GM12878 (cell line): ENCODE measurements at regions not wholly inside any gene's neighbourhood (a gene's known extent, or its start where the extent isn't known, plus 50 kb on each side); places are given as distances from the start of the nearest gene placed in this dataset.

Experiments
- ATAC-seq: fragments of 200-7000 bp; cut with Tn5 transposase; 3 replicates; pipeline ENCODE4 v1.9.1; 2020; ENCODE audit warnings: mild to moderate bottlenecking, moderate library complexity
- BruUV-seq: library from RNA; stranded (reverse); fragments of 400-500 nt; replicated peaks from 2 replicates; lab custom pipeline; 2021; lab: Mats Ljungman, UMichigan
- CTCF ChIA-PET: fragments of 300-600 bp; sonication (Branson Sonifier 250); formaldehyde crosslinking; extraction: SDS; loops from one replicate; lab custom pipeline; 2021; ENCODE audit warnings: inconsistent platforms; lab: Yijun Ruan, JAX
- POLR2A ChIA-PET: fragments of 350-600 bp; formaldehyde crosslinking; extraction: SDS; loops from one replicate; lab custom pipeline; 2021; ENCODE audit warnings: inconsistent platforms; lab: Charles Lee
- RAD21 ChIA-PET: fragments of 300-600 bp; sonication (Branson Sonifier 250); formaldehyde crosslinking; loops from one replicate; lab custom pipeline; 2023; ENCODE audit warnings: antibody characterized with exemption; ENCODE audit not compliant: unreplicated experiment; lab: Charles Lee
- SMC1A ChIA-PET: fragments of 300-600 bp; sonication (Branson Sonifier 250); formaldehyde crosslinking; loops from one replicate; lab custom pipeline; 2023; ENCODE audit not compliant: unreplicated experiment, uncharacterized antibody; lab: Charles Lee
- DNase-seq: peaks from one replicate; pipeline ENCODE4 v3.0.0-alpha.2; 2011; ENCODE audit warnings: low read depth, low spot score
- FAIRE-seq: peaks from 3 replicates; lab custom pipeline; 2011; peaks lifted over from hg19 to GRCh38; lab: Jason Lieb, UNC
- H2AFZ ChIP-seq: 2 replicates; pipeline ENCODE4 v1.6.0; 2011; ENCODE audit warnings: low read depth, low read length, control low read depth; ENCODE audit not compliant: control insufficient read depth
- H3K27ac ChIP-seq: 2 replicates; pipeline ENCODE4 v1.5.1; 2011; ENCODE audit warnings: control low read depth; ENCODE audit not compliant: control insufficient read depth, insufficient read depth
- H3K27me3 ChIP-seq, 2 experiments: replicated peaks in 1 of 2; 2 replicates each; pipeline versions ENCODE4 v1.6.0 to v1.6.1; 2011; ENCODE audit warnings: low read length in 1 of 2; ENCODE audit not compliant: control insufficient read depth in 2 of 2, insufficient read depth in 2 of 2
- H3K36me3 ChIP-seq, 2 experiments: 2 replicates each; pipeline ENCODE4 v1.5.1; 2011; ENCODE audit warnings: low read length in 1 of 2; ENCODE audit not compliant: control insufficient read depth in 2 of 2, insufficient read depth in 2 of 2
- H3K4me1 ChIP-seq: 2 replicates; pipeline ENCODE4 v1.6.1; 2011; ENCODE audit warnings: mild to moderate bottlenecking, low read length, moderate library complexity, mixed read lengths; ENCODE audit not compliant: control insufficient read depth, insufficient read depth
- H3K4me2 ChIP-seq: 2 replicates; pipeline ENCODE4 v1.6.0; 2011; ENCODE audit warnings: control low read depth; ENCODE audit not compliant: control insufficient read depth, insufficient read depth
- H3K4me3 ChIP-seq: fragments of 200-600 bp; sonication (generic); 2 replicates; pipeline ENCODE4 v1.5.1; 2016
- H3K79me2 ChIP-seq: 2 replicates; pipeline ENCODE4 v1.6.0; 2011; ENCODE audit warnings: low read length; ENCODE audit not compliant: control insufficient read depth, insufficient read depth
- H3K9ac ChIP-seq: 2 replicates; pipeline ENCODE4 v1.8.0; 2011; ENCODE audit warnings: low read length, control low read depth, mixed read lengths; ENCODE audit not compliant: control insufficient read depth, insufficient read depth
- H3K9me3 ChIP-seq: replicated peaks from 3 replicates; pipeline ENCODE4 v1.5.1; 2011; ENCODE audit warnings: mild to moderate bottlenecking, low read length; ENCODE audit not compliant: control insufficient read depth, insufficient read depth
- H4K20me1 ChIP-seq: 2 replicates; pipeline ENCODE4 v1.6.0; 2011; ENCODE audit not compliant: control insufficient read depth, insufficient read depth
- ATF2 ChIP-seq: IDR thresholded peaks from 2 replicates; pipeline ENCODE4 v1.6.1; 2012; ENCODE audit warnings: low read length, inconsistent platforms
- BCLAF1 ChIP-seq: fragments of 450-650 bp; IDR thresholded peaks from 2 replicates; pipeline ENCODE4 v1.6.1; 2017; ENCODE audit warnings: antibody characterized with exemption, mild to moderate bottlenecking, moderate library complexity
- MTA2 ChIP-seq: fragments of 450-650 bp; IDR thresholded peaks from 2 replicates; pipeline ENCODE4 v1.6.1; 2016; ENCODE audit warnings: low read depth, mild to moderate bottlenecking, moderate library complexity
- MXI1 ChIP-seq: fragments of 150-350 bp; IDR thresholded peaks from 2 replicates; pipeline ENCODE4 v1.6.1; 2011; ENCODE audit warnings: low read depth, mild to moderate bottlenecking, inconsistent platforms, low read length, improper control_type of control experiment
- RBBP5 ChIP-seq: fragments of 200-600 bp; sonication (generic); conservative IDR thresholded peaks from 2 replicates; pipeline ENCODE4 v1.6.1; 2016
- TCF7 ChIP-seq: IDR thresholded peaks from 2 replicates; pipeline ENCODE4 v1.6.1; 2014; ENCODE audit warnings: antibody characterized with exemption, borderline replicate concordance
- ZNF622 ChIP-seq: fragments of 450-650 bp; IDR thresholded peaks from 2 replicates; pipeline ENCODE4 v1.6.1; 2017; ENCODE audit warnings: mild to moderate bottlenecking, inconsistent platforms
- WGBS: methylation state at CpG from one replicate; pipeline ENCODE4 v1.1.6; 2016; ENCODE audit warnings: low lambda C conversion rate; ENCODE audit not compliant: insufficient replicate concordance, insufficient coverage; ENCODE audit errors: missing lambda C conversion rate; 5-methylcytosine and 5-hydroxymethylcytosine counted together
- in situ Hi-C: fragments of 300-500 bp; cut with MboI; formaldehyde crosslinking; loops from 9 replicates; pipeline ENCODE4 v1.14.3; 2018; ENCODE audit warnings: mixed read lengths
- intact Hi-C: fragments of 100-400 bp; cut with micrococcal nuclease; formaldehyde crosslinking; loops from one replicate; pipeline ENCODE4 v1.14.2; 2022; ENCODE audit not compliant: unreplicated experiment

GRCh38 chr14:37997017-37997416 lies 210.7 kb upstream of the SSTR1 start:
- no peaks in the 10 kb centered on the region; the same call in 2 of the 3 replicates for H3K9me3 ChIP-seq
- DNase-seq, result no peak
- no TSS peak for BruUV-seq
- intact Hi-C loops, result no loop called here
- H3K4me2 ChIP-seq, result no peak overlapping the region
- no peak overlapping the region for H2AFZ ChIP-seq
- H3K27me3 ChIP-seq, result no peaks in the 10 kb centered on the region
- H3K4me1 ChIP-seq, result no peaks in the 10 kb centered on the region
- RAD21 ChIA-PET, result no interaction called here
- TF ChIP-seq MTA2 (no peak), MXI1 (no peak), ATF2 (no peak), ZNF622 (no peak), BCLAF1 (no peak), TCF7 (no peak), RBBP5 (no peak)
- TF ChIP-seq, all 136 proteins: peak for 0
- H3K4me3 ChIP-seq, result no peak overlapping the region
- H4K20me1 ChIP-seq, result no peaks in the 10 kb centered on the region
- ATAC-seq (no peak), FAIRE-seq (no peak)
- no peaks in the 10 kb centered on the region for H3K36me3 ChIP-seq
- no peak overlapping the region for H3K9ac ChIP-seq
- 19% methylated on average over 3 of the region's 3 CpGs for WGBS
- in situ Hi-C loops, result no loop called here
- ChIA-PET CTCF (no interaction called here), POLR2A (no interaction called here), SMC1A (no interaction called here)
- no peak overlapping the region for H3K27ac ChIP-seq
- no peaks in the 10 kb centered on the region for H3K79me2 ChIP-seq
